ENCODE measurements at regions not wholly inside any gene's neighbourhood (a gene's known extent, or its start where the extent isn't known, plus 50 kb on each side); places are given as distances from the start of the nearest gene placed in this dataset.

DNA sequence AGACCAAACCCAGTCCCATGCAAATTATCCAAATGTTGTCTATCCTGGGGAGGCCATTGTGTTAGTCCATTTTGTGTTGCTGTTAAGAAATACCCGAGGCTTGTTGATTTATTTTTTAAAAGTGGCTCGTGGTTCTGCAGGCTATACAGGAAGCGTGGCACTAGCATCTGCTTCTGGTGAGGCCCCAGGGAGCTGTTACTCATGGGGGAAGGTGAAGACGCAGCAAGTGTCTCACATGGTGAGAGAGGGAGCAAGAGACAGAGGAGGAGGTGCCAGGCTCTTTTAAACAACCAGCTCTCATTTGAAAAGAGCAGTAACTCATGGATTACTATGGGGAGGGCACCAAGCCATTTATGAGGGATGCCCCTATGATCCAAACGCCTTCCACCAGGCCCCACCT, 80.3 kb upstream of the ARL4C start:
- TF ChIP-seq POLR2A (IDR thresholded peaks at IDR 0.05), result no peak
- TF ChIP-seq, protein P1, sequence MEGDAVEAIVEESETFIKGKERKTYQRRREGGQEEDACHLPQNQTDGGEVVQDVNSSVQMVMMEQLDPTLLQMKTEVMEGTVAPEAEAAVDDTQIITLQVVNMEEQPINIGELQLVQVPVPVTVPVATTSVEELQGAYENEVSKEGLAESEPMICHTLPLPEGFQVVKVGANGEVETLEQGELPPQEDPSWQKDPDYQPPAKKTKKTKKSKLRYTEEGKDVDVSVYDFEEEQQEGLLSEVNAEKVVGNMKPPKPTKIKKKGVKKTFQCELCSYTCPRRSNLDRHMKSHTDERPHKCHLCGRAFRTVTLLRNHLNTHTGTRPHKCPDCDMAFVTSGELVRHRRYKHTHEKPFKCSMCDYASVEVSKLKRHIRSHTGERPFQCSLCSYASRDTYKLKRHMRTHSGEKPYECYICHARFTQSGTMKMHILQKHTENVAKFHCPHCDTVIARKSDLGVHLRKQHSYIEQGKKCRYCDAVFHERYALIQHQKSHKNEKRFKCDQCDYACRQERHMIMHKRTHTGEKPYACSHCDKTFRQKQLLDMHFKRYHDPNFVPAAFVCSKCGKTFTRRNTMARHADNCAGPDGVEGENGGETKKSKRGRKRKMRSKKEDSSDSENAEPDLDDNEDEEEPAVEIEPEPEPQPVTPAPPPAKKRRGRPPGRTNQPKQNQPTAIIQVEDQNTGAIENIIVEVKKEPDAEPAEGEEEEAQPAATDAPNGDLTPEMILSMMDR (IDR thresholded peaks at IDR 0.05), result no peak
